GM12891 (cell line): ENCODE measurements at regions not wholly inside any gene's neighbourhood (a gene's known extent, or its start where the extent isn't known, plus 50 kb on each side); places are given as distances from the start of the nearest gene placed in this dataset.

Source experiments
- POLR2A ChIP-seq: IDR thresholded peaks from 2 replicates; pipeline ENCODE4 v1.6.1; 2011; ENCODE audit warnings: low read depth, low read length, control low read depth
- POLR2AphosphoS5 ChIP-seq: IDR thresholded peaks from 2 replicates; pipeline ENCODE4 v1.6.1; 2011; ENCODE audit warnings: low read depth, low read length, control low read depth

- TF ChIP-seq POLR2A (no peak), POLR2AphosphoS5 (no peak)
Measured at GRCh38 chr4:187004628-187005027, 281.0 kb upstream of the FAT1 start.
